NT2/D1 (cell line): ENCODE measurements at regions not wholly inside any gene's neighbourhood (a gene's known extent, or its start where the extent isn't known, plus 50 kb on each side); places are given as distances from the start of the nearest gene placed in this dataset.

Experiments
- DNase-seq: peaks from one replicate; pipeline ENCODE4 v3.0.0-alpha.2; 2011; ENCODE audit warnings: low read depth, low spot score
- H3K27me3 ChIP-seq: 2 replicates; pipeline ENCODE4 v1.6.0; 2011; ENCODE audit warnings: mild to moderate bottlenecking; ENCODE audit not compliant: insufficient read length, insufficient read depth
- H3K36me3 ChIP-seq: 2 replicates; pipeline ENCODE4 v1.6.1; 2011; ENCODE audit warnings: mild to moderate bottlenecking, low read length, mixed read lengths; ENCODE audit not compliant: insufficient read depth, insufficient read length
- H3K4me1 ChIP-seq: 2 replicates; pipeline ENCODE4 v1.5.1; 2011; ENCODE audit not compliant: insufficient read depth, insufficient read length
- H3K4me3 ChIP-seq: 2 replicates; pipeline ENCODE4 v1.5.1; 2011; ENCODE audit warnings: low read depth; ENCODE audit not compliant: insufficient read length
- H3K9ac ChIP-seq: 2 replicates; pipeline ENCODE4 v1.6.0; 2011; ENCODE audit warnings: low read depth; ENCODE audit not compliant: insufficient read length
- H3K9me3 ChIP-seq: 2 replicates; pipeline ENCODE4 v1.5.1; 2011; ENCODE audit warnings: mild to moderate bottlenecking, low read length; ENCODE audit not compliant: insufficient read depth
- SUZ12 ChIP-seq: IDR thresholded peaks from 2 replicates; pipeline ENCODE4 v1.6.1; 2011; ENCODE audit not compliant: insufficient read length, insufficient read depth; ENCODE audit errors: extremely low read depth
- YY1 ChIP-seq: IDR thresholded peaks from 2 replicates; pipeline ENCODE4 v1.6.1; 2011; ENCODE audit not compliant: insufficient read length, insufficient read depth
- ZNF274 ChIP-seq: IDR thresholded peaks from 2 replicates; pipeline ENCODE4 v1.6.1; 2011; ENCODE audit warnings: mild to moderate bottlenecking, low read depth, low read length

DNA sequence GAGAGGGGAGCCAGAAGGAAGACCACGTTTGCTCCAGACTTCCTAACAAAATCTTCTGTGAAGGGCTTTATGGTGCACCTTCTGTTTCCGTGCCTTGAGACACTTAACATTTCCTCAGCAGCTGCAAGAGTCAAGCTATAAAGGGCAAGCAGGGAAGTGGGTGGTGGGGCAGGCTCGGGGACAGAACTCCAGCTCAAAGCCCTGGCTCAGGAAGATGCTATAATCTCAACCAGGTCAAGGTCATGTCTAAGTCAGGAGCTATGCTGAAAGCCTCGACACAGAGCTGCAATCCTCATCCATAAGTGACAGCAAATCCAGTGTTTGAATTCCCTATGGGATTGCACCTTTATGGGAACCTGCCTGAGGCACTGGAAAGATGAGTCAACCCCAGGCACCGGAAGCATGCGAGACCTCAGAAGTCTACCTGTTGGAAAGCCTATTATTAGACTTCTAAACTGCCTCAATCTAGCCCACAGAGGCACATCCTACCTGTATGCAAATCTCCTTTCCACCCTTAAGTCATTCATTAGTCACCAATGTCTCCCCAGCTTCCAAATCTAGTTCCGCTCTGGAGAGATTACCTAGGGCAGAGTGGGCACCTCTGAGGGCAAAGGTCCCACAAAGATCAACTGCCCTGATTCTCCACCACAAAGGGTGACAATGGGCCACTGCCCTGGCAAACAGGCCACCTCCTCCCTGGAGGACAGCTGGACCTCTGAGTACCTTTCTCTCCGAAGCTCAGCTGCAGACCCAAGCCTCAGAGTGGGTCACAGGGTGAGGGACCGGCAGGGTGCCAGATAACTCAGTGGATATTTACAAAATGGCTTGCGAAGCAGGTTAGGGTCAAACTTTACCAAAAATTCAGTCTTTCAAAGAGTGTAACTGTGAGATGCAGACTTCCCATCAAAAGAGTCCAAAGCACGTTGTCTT is 287.0 kb downstream of the CDC5L start:
- H3K4me1 ChIP-seq, result peaks cover 10% of the 10 kb centered on the region
- H3K36me3 ChIP-seq, result no peaks in the 10 kb centered on the region
- TF ChIP-seq SUZ12 (no peak), YY1 (no peak), ZNF274 (no peak)
- no peak for DNase-seq
- no peak overlapping the region for H3K4me3 ChIP-seq
- H3K9ac ChIP-seq, result no peak overlapping the region
- no peaks in the 10 kb centered on the region for H3K27me3 ChIP-seq
- no peaks in the 10 kb centered on the region; the same call in 1 of the 2 replicates for H3K9me3 ChIP-seq

DNA sequence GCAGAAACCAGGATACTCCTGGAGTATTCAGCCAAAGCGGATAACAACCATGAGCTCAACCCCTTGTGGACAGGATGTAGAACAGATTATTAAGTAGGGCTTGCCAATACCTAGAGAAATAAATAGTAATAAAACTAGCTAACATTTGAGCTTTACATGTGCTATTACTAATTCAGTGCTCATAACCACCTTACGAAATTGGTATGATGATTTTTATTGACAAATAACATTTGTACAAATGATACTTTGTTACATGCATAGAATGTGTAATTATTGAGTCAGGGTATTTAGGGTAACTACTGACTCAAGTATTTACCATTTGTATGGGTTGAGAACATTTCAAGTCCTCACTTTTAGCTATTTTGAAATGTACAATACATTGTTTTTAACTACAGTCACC is 287.9 kb downstream of the CDC5L start:
- no peak for DNase-seq
- H3K36me3 ChIP-seq, result no peaks in the 10 kb centered on the region
- H3K9ac ChIP-seq, result no peak overlapping the region
- H3K9me3 ChIP-seq, result no peaks in the 10 kb centered on the region
- TF ChIP-seq SUZ12, result no peak
- TF ChIP-seq ZNF274, result no peak
- TF ChIP-seq YY1, result no peak
- no peaks in the 10 kb centered on the region for H3K27me3 ChIP-seq
- no peak overlapping the region for H3K4me3 ChIP-seq
- H3K4me1 ChIP-seq, result peaks cover 10% of the 10 kb centered on the region

DNA sequence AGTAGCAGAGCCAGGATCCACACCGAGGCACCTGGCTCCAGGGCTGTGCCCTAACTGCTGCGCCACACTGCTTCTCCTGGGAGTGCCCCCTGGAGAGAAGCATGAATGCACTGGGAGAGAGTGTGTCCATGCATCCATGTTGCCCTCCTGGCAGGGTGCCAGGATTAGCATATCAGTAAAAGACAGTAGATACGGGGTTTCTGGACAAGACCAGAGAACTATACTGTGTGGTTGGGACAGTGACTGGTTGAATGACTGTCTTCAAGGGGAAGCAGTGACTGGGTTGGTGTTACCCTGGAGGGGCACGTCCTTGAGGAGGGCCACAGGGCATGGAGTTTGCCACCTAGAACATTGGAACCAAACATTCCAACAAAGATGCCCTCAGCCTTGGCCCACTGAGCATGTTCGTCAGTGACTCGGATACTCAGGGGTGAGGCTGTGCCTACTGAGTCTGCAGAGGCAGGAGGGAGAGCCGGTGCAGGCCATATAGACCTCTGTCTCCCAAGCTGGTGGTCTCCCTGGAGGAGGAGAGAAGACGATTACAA is 288.8 kb downstream of the CDC5L start:
- DNase-seq, result no peak
- no peaks in the 10 kb centered on the region for H3K36me3 ChIP-seq
- H3K27me3 ChIP-seq, result no peaks in the 10 kb centered on the region
- H3K4me1 ChIP-seq, result peaks cover 7% of the 10 kb centered on the region
- H3K9me3 ChIP-seq, result no peaks in the 10 kb centered on the region
- no peak overlapping the region for H3K9ac ChIP-seq
- no peak overlapping the region for H3K4me3 ChIP-seq
- TF ChIP-seq YY1 (no peak), ZNF274 (no peak), SUZ12 (no peak)

- no peak for DNase-seq
- H3K36me3 ChIP-seq, result no peaks in the 10 kb centered on the region
- H3K9me3 ChIP-seq, result no peaks in the 10 kb centered on the region
- H3K27me3 ChIP-seq, result no peaks in the 10 kb centered on the region
- H3K4me1 ChIP-seq, result peaks cover 7% of the 10 kb centered on the region
- no peak overlapping the region for H3K4me3 ChIP-seq
- TF ChIP-seq SUZ12, result no peak
- no peak for TF ChIP-seq ZNF274
- no peak for TF ChIP-seq YY1
- H3K9ac ChIP-seq, result no peak overlapping the region
Observed at GRCh38 chr6:44676826-44677433, 289.4 kb downstream of the CDC5L start.

DNA sequence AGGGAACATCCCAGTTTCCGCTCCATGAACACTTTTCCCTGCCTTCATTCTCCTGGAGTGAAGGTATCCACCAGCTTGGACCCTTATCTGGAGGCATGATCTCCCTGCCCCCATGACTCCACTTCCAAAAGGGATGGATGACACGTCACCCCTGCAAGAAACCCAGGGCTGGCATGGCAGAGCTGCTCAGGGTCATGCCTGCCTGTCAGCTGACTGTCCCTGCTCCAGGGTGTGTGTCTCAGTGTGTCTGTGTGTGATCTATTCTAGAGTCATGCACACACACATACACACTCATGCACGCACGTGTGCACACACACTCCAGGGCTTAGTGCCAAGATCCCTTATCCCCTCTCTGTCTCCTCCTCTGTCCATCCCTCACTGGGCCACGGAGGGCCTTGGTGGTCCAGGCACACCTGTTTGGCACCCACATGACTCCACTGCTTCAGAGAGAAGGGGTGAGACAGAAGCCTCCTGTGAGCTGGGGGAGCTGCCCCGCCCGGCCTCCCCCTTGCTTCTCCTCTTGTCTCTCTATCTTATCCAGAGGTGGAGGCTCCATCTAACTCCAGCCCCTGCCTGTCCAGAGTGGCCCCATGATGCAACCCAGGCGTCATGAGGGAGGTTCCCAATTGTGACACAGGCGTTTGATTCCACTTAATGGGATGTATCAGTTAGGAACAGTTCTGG is 290.9 kb downstream of the CDC5L start:
- Histone ChIP-seq H3K36me3 (no peaks in the 10 kb centered on the region), H3K4me3 (no peak overlapping the region), H3K9me3 (no peaks in the 10 kb centered on the region), H3K9ac (no peak overlapping the region), H3K27me3 (no peaks in the 10 kb centered on the region), H3K4me1 (peaks cover 3% of the 10 kb centered on the region)
- TF ChIP-seq YY1 (no peak), ZNF274 (no peak)
- no peak for DNase-seq

- H3K27me3 ChIP-seq, result no peaks in the 10 kb centered on the region
- no peaks in the 10 kb centered on the region for H3K36me3 ChIP-seq
- TF ChIP-seq SUZ12 (no peak), ZNF274 (no peak), YY1 (no peak)
- H3K4me1 ChIP-seq, result no peaks in the 10 kb centered on the region
- no peak overlapping the region for H3K4me3 ChIP-seq
- DNase-seq, result no peak
- no peak overlapping the region for H3K9ac ChIP-seq
- no peaks in the 10 kb centered on the region for H3K9me3 ChIP-seq
Observed at GRCh38 chr6:44679438-44680201, 292.1 kb downstream of the CDC5L start.
